AG09309 (cell line): ENCODE measurements at regions not wholly inside any gene's neighbourhood (a gene's known extent, or its start where the extent isn't known, plus 50 kb on each side); places are given as distances from the start of the nearest gene placed in this dataset.

ENCODE experiments used
- DNase-seq: peaks from one replicate; pipeline ENCODE4 v3.0.0-alpha.2; 2010; ENCODE audit warnings: low read depth
- H3K4me3 ChIP-seq: 2 replicates; pipeline ENCODE4 v1.5.1; 2011; ENCODE audit warnings: mild to moderate bottlenecking, low read depth, low read length, moderate library complexity; ENCODE audit not compliant: control insufficient read depth
- TF ChIP-seq, protein P1 (sequence below): IDR thresholded peaks from 2 replicates; pipeline ENCODE4 v1.5.1; 2011; ENCODE audit warnings: mild to moderate bottlenecking, low read depth, low read length, inconsistent platforms; ENCODE audit not compliant: insufficient read depth, control insufficient read depth; ENCODE audit errors: missing control alignments

DNA sequence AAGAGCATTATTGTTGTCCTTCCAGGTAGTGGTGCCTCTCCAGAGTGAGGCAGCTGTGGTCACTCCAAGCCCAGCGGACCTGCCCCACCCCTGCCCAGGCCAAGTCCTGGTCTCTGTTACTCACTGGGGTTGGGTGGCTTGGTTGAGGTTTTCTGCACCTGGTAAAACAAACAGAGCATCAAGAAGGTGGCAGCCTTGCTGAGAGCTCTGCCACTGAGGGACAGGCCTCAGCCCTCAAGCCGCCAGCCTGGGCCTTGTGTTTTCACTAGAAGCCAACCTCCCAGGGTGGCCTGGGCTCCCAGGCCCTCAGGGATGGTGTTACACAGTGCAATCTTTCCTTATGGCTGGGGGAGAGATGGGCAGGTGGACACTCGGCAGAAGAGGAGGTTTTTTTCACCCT, 182.7 kb downstream of the BCOR start:
- no peak overlapping the region for H3K4me3 ChIP-seq
- no peak for DNase-seq
- TF ChIP-seq, protein P1, sequence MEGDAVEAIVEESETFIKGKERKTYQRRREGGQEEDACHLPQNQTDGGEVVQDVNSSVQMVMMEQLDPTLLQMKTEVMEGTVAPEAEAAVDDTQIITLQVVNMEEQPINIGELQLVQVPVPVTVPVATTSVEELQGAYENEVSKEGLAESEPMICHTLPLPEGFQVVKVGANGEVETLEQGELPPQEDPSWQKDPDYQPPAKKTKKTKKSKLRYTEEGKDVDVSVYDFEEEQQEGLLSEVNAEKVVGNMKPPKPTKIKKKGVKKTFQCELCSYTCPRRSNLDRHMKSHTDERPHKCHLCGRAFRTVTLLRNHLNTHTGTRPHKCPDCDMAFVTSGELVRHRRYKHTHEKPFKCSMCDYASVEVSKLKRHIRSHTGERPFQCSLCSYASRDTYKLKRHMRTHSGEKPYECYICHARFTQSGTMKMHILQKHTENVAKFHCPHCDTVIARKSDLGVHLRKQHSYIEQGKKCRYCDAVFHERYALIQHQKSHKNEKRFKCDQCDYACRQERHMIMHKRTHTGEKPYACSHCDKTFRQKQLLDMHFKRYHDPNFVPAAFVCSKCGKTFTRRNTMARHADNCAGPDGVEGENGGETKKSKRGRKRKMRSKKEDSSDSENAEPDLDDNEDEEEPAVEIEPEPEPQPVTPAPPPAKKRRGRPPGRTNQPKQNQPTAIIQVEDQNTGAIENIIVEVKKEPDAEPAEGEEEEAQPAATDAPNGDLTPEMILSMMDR: no peak

DNA sequence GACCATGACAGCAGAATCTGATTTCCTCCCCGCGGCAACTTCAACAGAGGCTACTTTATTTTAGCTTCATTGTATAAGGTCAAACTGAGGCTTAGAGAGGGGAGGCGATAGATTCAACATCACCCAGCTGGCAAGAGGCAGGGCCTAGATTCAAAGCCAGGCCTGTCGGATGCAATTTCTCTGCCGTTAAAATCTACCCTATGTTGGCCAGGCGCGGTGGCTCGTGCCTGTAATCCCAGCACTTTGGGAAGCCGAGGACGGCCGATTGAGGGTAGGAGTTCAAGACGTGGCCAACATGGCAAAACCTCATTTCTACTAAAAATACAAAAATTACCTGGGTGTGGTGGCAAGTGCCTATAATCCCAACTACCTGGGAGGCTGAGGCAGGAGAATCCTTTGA, 182.2 kb downstream of the BCOR start:
- no peak for DNase-seq
- H3K4me3 ChIP-seq: no peak overlapping the region
- TF ChIP-seq, protein P1: no peak

DNA sequence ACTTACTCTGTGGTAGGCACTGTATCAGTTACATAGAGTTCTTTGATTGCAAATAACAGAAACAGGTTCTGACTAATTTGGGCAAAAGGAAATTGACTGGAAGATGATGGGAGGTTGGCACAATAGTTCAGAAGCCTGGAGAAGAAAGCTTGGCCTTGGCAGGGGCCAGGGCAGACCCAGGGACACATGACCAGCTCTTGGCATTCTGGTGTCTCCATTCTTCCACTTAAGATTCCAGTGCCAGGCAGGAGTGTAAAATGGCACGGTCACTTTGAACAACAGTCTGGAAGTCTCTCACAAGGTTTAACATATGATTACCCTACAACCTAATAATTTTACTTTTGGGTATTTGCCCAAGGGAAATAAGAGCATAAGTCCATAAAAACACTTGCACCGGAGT, 175.9 kb downstream of the BCOR start:
- TF ChIP-seq, protein P1: no peak
- no peak for DNase-seq
- no peak overlapping the region for H3K4me3 ChIP-seq

DNA sequence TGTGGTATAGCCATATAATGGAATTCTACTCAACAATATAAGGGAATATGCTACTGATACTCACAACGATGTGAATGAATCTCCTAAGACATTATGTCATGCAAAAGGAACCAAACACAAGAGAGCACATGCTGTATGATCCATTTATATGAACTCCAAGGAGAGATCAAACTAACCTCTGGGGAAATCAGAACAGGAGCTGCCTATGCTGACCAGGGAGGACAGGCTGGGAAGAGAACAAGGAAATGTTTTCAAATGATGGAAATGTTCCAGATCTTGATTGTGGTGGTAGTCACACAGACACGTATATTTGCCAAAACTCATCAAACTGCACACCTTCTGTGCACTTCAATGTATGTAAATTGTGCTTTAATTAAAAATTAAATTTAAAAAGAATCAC, 175.3 kb downstream of the BCOR start:
- no peak for DNase-seq
- TF ChIP-seq, protein P1: no peak
- H3K4me3 ChIP-seq: no peak overlapping the region

DNA sequence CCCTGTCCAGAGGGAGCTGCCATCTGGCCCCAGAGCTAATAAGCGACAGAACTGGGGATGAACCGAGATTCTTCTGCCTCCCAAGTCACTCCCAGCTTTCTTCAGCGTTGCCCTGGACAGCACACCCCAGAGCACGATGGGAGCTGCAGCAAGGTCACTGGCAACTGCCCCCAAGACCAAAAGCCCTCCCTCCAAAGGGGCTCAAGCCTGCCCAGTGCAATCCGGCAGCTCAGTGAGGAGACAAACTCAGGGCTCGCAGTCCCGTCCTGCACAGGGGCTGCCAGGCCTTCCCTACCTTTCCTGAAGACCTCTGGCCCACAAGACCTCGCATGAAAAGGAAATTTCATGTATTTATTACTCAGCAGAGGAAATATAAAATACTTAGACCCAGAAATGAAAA, 174.8 kb downstream of the BCOR start:
- TF ChIP-seq, protein P1: no peak

DNA sequence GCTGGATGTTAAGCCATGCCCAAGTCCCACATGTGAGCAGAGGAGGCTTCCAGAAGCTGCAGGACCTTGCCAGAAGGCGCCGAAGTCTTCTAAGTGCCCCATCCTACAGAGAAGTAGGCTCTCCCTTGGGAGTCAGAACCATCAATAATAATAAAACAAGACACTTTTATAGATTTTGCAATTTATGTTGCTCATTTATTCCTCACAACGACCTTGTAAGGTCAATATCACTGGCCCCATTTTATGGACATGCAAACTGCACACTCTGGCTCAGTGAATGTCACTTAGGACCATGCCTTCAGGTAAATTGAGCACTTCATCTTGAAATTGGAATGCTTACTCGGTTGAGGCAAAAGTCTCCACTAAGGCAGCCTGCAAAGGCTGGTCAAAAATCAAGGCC, 170.4 kb downstream of the BCOR start:
- TF ChIP-seq, protein P1: no peak
- no peak overlapping the region for H3K4me3 ChIP-seq
- no peak for DNase-seq

More for the DNA sequence above, 174.8 kb downstream of the BCOR start:
- no peak for DNase-seq
- no peak overlapping the region for H3K4me3 ChIP-seq
